GM12865 (cell line): ENCODE measurements at regions not wholly inside any gene's neighbourhood (a gene's known extent, or its start where the extent isn't known, plus 50 kb on each side); places are given as distances from the start of the nearest gene placed in this dataset.
A peak's percentile ranks its signal among the peaks of the same experiment; 100 is the strongest.
"Not testable (repeated sequence)": the region's sequence is repeated elsewhere in the genome, so short reads cannot be mapped to it uniquely, and the experiment has no call there.

Experiments
- DNase-seq: peaks from one replicate; pipeline ENCODE4 v3.0.0; 2010; ENCODE audit warnings: low read depth
- H3K4me3 ChIP-seq: 2 replicates; pipeline ENCODE4 v1.5.1; 2011; ENCODE audit warnings: mild to moderate bottlenecking, low read depth, low read length, control low read depth
- CTCF ChIP-seq: IDR thresholded peaks from 2 replicates; pipeline ENCODE4 v1.5.1; 2011; ENCODE audit warnings: low read length, control low read depth, low read depth, inconsistent platforms; ENCODE audit not compliant: insufficient read depth; ENCODE audit errors: missing control alignments

- DNase-seq = peak; percentile 6
Observed at GRCh38 chr11:93608364-93608763, 53.1 kb upstream of the CEP295 start.

GRCh38 chr11:93606721-93607120 lies 54.8 kb upstream of the CEP295 start:
- H3K4me3 ChIP-seq = no peak overlapping the region
- TF ChIP-seq CTCF = no peak
- DNase-seq = no peak

More at GRCh38 chr11:93608364-93608763, 53.1 kb upstream of the CEP295 start:
- H3K4me3 ChIP-seq = no peak overlapping the region
- no peak for TF ChIP-seq CTCF

GRCh38 chr11:93606314-93606713 lies 55.2 kb upstream of the CEP295 start:
- no peak overlapping the region for H3K4me3 ChIP-seq
- DNase-seq = no peak
- TF ChIP-seq CTCF = no peak

GRCh38 chr11:93605642-93606041 lies 55.8 kb upstream of the CEP295 start:
- no peak for DNase-seq
- no peak for TF ChIP-seq CTCF
- no peak overlapping the region for H3K4me3 ChIP-seq

GRCh38 chr11:93604008-93604660 lies 57.3 kb upstream of the CEP295 start:
- TF ChIP-seq CTCF = no peak
- H3K4me3 ChIP-seq = no peak overlapping the region
- no peak for DNase-seq

- no peak for TF ChIP-seq CTCF
- no peak for DNase-seq
- H3K4me3 ChIP-seq = no peak overlapping the region
Observed at GRCh38 chr11:93603225-93604007, 58.1 kb upstream of the CEP295 start.

- H3K4me3 ChIP-seq, DNase-seq: not testable (repeated sequence)
Observed at GRCh38 chr11:93596171-93596570, 53.0 kb upstream of the SMCO4 start.
